Suprapubic skin (tissue), 4 donors: ENCODE measurements at regions not wholly inside any gene's neighbourhood (a gene's known extent, or its start where the extent isn't known, plus 50 kb on each side); places are given as distances from the start of the nearest gene placed in this dataset.

Experiments used
- DNase-seq, 2 donors: peaks; one replicate each; pipeline ENCODE4 v3.0.0-alpha.2; 2019; ENCODE audit warnings: low spot score in 2 of 2
- H3K27ac ChIP-seq: fragments of 200-600 bp; sonication (generic); one replicate; pipeline ENCODE4 v1.5.1; 2019
- H3K27me3 ChIP-seq: fragments of 200-600 bp; sonication (generic); one replicate; pipeline ENCODE4 v1.5.1; 2019
- H3K36me3 ChIP-seq: fragments of 200-600 bp; sonication (generic); one replicate; pipeline ENCODE4 v1.5.1; 2019
- H3K4me1 ChIP-seq: fragments of 200-600 bp; sonication (generic); one replicate; pipeline ENCODE4 v1.5.1; 2019
- H3K4me3 ChIP-seq: fragments of 200-600 bp; sonication (generic); one replicate; pipeline ENCODE4 v1.5.1; 2019; ENCODE audit warnings: mild to moderate bottlenecking
- H3K9me3 ChIP-seq: fragments of 200-600 bp; sonication (generic); one replicate; pipeline ENCODE4 v1.5.1; 2019
- EP300 ChIP-seq: sonication (generic); formaldehyde crosslinking; IDR thresholded peaks from one replicate; pipeline ENCODE4 v1.6.1; 2017; ENCODE audit warnings: antibody characterized with exemption
- POLR2A ChIP-seq, 2 donors: fragments of 450-650 bp; IDR thresholded peaks; one replicate each; pipeline ENCODE4 v1.6.1; 2017; ENCODE audit warnings: antibody characterized with exemption in 2 of 2, mild to moderate bottlenecking in 2 of 2, moderate library complexity in 2 of 2
- POLR2AphosphoS5 ChIP-seq, 3 donors: sonication (generic); formaldehyde crosslinking; IDR thresholded peaks; one replicate each; pipeline ENCODE4 v1.6.1; 2017; ENCODE audit warnings: antibody characterized with exemption in 3 of 3
- WGBS: methylation state at CpG from one replicate; pipeline ENCODE4 v1.1.5; 2018; 5-methylcytosine and 5-hydroxymethylcytosine counted together
- TF ChIP-seq, protein P1 (sequence below), 2 donors: fragments of 200-600 bp in 1 of 2; fragments of 450-650 bp in 1 of 2; sonication (generic) in 1 of 2; IDR thresholded peaks; one replicate each; pipeline ENCODE4 v1.5.1; 2016 to 2019; ENCODE audit warnings: antibody characterized with exemption in 2 of 2, mild to moderate bottlenecking in 1 of 2, moderate library complexity in 1 of 2

DNA sequence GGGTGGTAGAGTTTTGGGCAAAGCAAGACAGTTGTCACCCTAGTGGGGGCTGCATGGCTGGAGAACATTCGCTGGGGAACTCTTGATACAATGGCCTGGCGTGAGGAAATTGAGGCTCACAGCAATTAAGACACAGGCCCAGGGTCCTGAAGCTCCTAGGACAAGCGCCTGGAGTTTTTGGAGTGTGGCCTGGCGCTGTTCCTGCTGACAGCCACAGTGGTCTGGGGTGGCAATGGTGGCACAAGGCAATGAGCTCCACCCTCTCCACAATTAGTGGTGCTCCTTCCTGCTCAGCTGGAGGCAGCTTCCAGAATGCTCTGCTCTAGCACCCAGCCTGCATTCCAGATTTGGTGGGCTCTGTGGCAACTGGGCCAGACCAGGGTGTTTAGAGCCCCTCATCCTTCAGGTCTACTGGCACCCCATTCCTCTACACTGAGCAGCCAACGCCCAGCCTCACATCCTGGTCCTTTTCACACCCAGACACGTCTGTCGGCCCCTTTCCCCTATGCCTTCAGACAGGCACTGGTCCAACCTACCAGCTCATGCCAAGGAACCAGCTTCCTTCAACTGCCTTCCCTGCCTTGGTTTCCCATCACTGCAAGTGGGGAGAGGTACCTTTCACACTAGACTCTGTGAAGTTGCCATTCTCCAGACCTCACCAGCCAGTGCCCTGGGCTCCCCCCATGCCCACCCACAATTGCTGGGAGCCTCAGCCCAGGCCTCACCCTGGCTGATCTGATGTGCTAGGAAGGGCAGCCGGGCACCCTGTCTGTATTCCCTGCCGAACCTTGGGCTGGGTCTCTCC, 138.1 kb upstream of the COL5A1 start:
- DNase-seq = peak in 1 of 2 donors; percentile 58
- Histone ChIP-seq H3K27me3 (peaks cover 42% of the 10 kb centered on the region), H3K4me3 (no peak overlapping the region), H3K4me1 (peaks cover 5% of the 10 kb centered on the region), H3K27ac (no peak overlapping the region), H3K36me3 (no peaks in the 10 kb centered on the region), H3K9me3 (no peaks in the 10 kb centered on the region)
- TF ChIP-seq EP300 = no peak
- TF ChIP-seq, protein P1, sequence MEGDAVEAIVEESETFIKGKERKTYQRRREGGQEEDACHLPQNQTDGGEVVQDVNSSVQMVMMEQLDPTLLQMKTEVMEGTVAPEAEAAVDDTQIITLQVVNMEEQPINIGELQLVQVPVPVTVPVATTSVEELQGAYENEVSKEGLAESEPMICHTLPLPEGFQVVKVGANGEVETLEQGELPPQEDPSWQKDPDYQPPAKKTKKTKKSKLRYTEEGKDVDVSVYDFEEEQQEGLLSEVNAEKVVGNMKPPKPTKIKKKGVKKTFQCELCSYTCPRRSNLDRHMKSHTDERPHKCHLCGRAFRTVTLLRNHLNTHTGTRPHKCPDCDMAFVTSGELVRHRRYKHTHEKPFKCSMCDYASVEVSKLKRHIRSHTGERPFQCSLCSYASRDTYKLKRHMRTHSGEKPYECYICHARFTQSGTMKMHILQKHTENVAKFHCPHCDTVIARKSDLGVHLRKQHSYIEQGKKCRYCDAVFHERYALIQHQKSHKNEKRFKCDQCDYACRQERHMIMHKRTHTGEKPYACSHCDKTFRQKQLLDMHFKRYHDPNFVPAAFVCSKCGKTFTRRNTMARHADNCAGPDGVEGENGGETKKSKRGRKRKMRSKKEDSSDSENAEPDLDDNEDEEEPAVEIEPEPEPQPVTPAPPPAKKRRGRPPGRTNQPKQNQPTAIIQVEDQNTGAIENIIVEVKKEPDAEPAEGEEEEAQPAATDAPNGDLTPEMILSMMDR (IDR thresholded peaks at IDR 0.05) = no peak
- TF ChIP-seq POLR2AphosphoS5 (IDR thresholded peaks at IDR 0.05) = no peak
- TF ChIP-seq POLR2A (IDR thresholded peaks at IDR 0.05) = no peak
- whole genome bisulfite sequencing = 67% methylated on average over 4 of the region's 9 CpGs

DNA sequence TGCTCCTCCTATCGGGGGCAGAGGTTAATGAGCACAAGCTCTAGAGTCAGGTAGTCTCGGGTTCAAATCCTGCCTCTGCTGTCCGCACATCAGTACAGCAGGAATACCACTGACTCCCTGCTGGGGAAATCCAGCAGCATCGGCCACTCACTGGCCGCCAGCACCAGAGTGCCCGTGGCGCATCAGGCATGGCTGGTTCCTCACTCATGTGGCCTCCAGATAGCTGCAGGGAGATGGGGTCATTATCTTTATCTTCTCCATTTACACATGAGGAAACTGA, 137.6 kb upstream of the COL5A1 start:
- H3K36me3 ChIP-seq = no peaks in the 10 kb centered on the region
- 100% methylated on average over 7 of the region's 7 CpGs for WGBS
- no peak overlapping the region for H3K4me3 ChIP-seq
- peaks cover 42% of the 10 kb centered on the region for H3K27me3 ChIP-seq
- H3K4me1 ChIP-seq = peaks cover 5% of the 10 kb centered on the region
- TF ChIP-seq POLR2A (IDR thresholded peaks at IDR 0.05) (no peak), POLR2AphosphoS5 (IDR thresholded peaks at IDR 0.05) (no peak)
- no peaks in the 10 kb centered on the region for H3K9me3 ChIP-seq
- H3K27ac ChIP-seq = no peak overlapping the region
- peak in 1 of 2 donors; percentile 52 for DNase-seq

DNA sequence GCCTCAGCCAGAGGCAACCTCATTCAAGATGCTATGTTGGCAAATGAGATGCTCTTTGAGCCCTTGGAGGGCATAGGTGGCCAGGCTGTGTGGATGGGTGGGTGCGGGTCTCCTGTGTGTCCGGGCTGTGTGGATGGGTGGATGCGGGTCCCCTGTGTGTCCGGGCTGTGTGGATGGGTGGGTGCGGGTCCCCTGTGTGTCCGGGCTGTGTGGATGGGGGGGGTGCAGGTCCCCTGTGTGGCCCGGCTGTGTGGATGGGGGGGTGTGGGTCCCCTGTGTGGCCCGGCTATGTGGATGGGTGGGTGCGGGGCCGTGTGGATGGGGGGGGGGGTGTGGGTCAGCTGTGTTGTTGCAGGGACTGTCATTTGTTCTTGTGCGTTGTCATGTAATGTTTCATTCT, 136.6 kb upstream of the COL5A1 start:
- TF ChIP-seq, protein P1 (IDR thresholded peaks at IDR 0.05) = no peak
- TF ChIP-seq POLR2A (IDR thresholded peaks at IDR 0.05) = no peak
- no peak for TF ChIP-seq POLR2AphosphoS5 (IDR thresholded peaks at IDR 0.05)
- TF ChIP-seq EP300 = no peak
- DNase-seq = peak in 1 of 2 donors; percentile 67
- Histone ChIP-seq H3K9me3 (no peaks in the 10 kb centered on the region), H3K27ac (no peak overlapping the region), H3K27me3 (peaks cover 44% of the 10 kb centered on the region), H3K4me1 (peaks cover 5% of the 10 kb centered on the region), H3K36me3 (no peaks in the 10 kb centered on the region), H3K4me3 (no peak overlapping the region)
- WGBS = 77% methylated on average over 10 of the region's 11 CpGs

DNA sequence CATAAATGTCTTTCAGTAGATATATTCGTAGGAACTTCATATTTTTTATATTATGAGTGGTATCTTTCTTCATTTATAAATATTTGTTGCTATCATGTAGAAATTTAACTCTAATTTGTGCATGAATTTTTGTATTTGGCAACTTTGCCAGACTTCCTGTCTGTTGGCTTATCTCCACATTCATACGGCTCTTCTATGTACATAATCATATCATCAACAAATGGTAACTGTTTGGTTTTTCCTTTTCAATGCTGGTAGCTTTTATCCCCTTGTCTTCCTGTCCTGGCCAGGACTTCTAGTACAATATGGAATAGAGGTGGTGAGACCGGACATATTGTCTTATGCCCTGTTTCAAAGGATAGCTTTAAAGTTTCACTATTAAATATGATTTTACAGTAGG, 132.3 kb upstream of the COL5A1 start:
- H3K4me1 ChIP-seq = no peaks in the 10 kb centered on the region
- no peak for DNase-seq
- 64% methylated on average over 3 of the region's 3 CpGs for WGBS
- H3K27ac ChIP-seq = no peak overlapping the region
- no peaks in the 10 kb centered on the region for H3K36me3 ChIP-seq
- no peak overlapping the region for H3K4me3 ChIP-seq
- TF ChIP-seq, protein P1 (IDR thresholded peaks at IDR 0.05) = no peak
- TF ChIP-seq POLR2A (IDR thresholded peaks at IDR 0.05) = no peak
- TF ChIP-seq POLR2AphosphoS5 (IDR thresholded peaks at IDR 0.05) = no peak
- no peak for TF ChIP-seq EP300
- no peaks in the 10 kb centered on the region for H3K9me3 ChIP-seq
- peaks cover 6% of the 10 kb centered on the region for H3K27me3 ChIP-seq

DNA sequence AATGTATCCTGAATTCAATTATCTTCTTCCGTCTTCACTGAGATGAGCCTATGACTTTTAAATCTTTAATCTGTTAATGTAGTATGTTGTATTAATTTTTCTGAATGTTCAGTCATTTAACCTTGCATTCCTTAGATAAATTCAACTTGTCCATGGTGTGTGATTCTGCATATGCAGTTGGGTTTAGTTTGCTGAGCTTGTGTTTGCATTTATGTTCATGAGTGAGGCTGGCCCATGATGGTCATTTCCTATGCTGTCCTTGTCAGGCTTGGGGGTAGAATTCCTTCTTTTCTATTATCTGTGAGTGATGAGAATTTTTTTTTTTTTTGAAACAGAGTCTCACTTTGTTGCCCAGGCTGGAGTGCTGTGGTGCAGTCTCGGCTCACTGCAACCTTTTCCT, 131.8 kb upstream of the COL5A1 start:
- 95% methylated on average over 2 of the region's 2 CpGs for WGBS
- DNase-seq = no peak
- Histone ChIP-seq H3K27ac (no peak overlapping the region), H3K9me3 (no peaks in the 10 kb centered on the region), H3K4me3 (no peak overlapping the region), H3K36me3 (no peaks in the 10 kb centered on the region), H3K4me1 (no peaks in the 10 kb centered on the region), H3K27me3 (peaks cover 4% of the 10 kb centered on the region)
- TF ChIP-seq, protein P1 (IDR thresholded peaks at IDR 0.05) = no peak
- TF ChIP-seq EP300 (no peak), POLR2A (IDR thresholded peaks at IDR 0.05) (no peak), POLR2AphosphoS5 (IDR thresholded peaks at IDR 0.05) (no peak)

DNA sequence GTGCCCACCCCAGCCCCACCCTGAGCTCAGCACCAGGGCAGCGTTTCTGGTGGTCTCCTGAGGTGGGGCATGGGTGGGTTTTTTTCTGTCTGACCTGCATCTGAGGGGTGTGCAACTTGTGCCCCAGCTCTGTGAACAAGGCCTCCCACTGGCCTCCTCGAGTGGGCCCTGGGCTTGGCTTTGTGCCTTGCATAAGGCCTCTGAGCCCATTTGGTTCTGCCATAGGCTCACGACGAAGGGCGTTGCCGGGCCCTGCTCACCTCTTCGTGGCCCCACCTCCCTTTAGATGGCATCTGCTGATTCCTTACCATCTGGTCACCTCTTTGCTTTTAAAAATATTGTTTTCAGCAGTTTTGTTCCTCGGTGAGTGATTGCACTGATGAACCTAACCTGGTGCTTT, 127.1 kb upstream of the COL5A1 start:
- Histone ChIP-seq H3K36me3 (no peaks in the 10 kb centered on the region), H3K4me1 (no peaks in the 10 kb centered on the region), H3K27ac (no peak overlapping the region), H3K27me3 (peaks cover 4% of the 10 kb centered on the region), H3K4me3 (no peak overlapping the region), H3K9me3 (no peaks in the 10 kb centered on the region)
- peak in 1 of 2 donors; percentile 58 for DNase-seq
- WGBS = 89% methylated on average over 7 of the region's 8 CpGs
- no peak for TF ChIP-seq POLR2A (IDR thresholded peaks at IDR 0.05)
- no peak for TF ChIP-seq POLR2AphosphoS5 (IDR thresholded peaks at IDR 0.05)
- TF ChIP-seq, protein P1 (IDR thresholded peaks at IDR 0.05) = no peak
- no peak for TF ChIP-seq EP300
